ENCODE measurements at regions not wholly inside any gene's neighbourhood (a gene's known extent, or its start where the extent isn't known, plus 50 kb on each side); places are given as distances from the start of the nearest gene placed in this dataset.

DNA sequence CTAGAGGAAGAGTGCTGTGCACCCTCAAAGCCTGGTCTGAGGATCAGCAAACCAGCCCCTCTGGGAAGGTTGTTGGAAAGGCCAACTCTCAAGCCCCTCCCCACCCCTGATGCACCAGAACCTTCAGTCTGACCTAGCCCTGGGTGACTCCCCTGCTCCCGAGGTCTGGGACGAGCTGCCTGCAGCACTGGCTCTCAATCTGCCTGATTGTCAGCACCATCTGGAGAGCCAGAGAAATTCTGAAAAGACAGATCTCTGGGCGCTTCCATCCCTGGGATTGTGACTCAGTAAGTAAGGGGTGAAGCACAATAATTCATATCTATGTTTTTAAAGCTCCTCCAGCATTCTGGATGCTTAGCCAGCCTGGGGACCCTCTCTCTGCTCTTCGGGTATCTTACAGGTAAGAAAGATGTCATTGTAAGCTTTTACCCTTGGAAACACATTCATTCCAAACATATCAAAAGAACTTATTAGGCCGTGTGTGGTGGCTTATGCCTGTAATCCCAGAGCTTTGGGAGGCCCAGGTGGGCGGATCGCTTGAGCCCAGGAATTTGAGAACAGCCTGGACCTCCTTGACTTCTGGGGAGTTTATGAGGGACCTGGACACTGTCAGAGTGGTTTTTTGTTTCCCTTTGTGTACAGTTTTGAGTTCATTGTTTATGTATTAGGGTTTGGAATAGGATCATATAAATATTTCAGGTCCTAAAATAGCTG is 147.5 kb downstream of the KCNJ12 start:
- no peak overlapping the region for H3K4me3 ChIP-seq (ENCODE audit: low read depth, low read length)
- no peak for DNase-seq (ENCODE audit: low read depth)
- TF ChIP-seq, protein P1, sequence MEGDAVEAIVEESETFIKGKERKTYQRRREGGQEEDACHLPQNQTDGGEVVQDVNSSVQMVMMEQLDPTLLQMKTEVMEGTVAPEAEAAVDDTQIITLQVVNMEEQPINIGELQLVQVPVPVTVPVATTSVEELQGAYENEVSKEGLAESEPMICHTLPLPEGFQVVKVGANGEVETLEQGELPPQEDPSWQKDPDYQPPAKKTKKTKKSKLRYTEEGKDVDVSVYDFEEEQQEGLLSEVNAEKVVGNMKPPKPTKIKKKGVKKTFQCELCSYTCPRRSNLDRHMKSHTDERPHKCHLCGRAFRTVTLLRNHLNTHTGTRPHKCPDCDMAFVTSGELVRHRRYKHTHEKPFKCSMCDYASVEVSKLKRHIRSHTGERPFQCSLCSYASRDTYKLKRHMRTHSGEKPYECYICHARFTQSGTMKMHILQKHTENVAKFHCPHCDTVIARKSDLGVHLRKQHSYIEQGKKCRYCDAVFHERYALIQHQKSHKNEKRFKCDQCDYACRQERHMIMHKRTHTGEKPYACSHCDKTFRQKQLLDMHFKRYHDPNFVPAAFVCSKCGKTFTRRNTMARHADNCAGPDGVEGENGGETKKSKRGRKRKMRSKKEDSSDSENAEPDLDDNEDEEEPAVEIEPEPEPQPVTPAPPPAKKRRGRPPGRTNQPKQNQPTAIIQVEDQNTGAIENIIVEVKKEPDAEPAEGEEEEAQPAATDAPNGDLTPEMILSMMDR (IDR thresholded peaks at IDR 0.05; ENCODE audit: control insufficient read depth, extremely low read depth, insufficient read depth): no peak

DNA sequence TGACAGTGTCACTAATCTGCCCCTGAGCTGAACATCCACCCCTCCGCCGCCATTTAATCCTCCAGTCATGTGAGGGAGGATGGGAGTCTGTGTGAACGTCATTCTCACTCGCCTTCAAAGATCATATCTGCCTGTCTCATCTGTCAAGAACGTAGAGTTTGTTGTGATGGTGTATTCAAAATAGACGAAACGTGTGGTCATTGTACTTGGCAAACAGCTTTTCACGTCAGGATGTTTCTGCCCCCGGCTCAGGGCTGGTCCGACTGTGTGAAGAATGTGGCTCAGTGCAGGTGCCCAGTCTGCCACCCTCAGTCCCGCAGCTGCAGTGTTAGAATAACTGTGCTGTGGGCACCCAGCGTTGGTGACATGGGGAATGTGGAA is 148.0 kb downstream of the KCNJ12 start:
- H3K4me3 ChIP-seq (ENCODE audit: low read depth, low read length): no peak overlapping the region
- no peak for DNase-seq (ENCODE audit: low read depth)
- TF ChIP-seq, protein P1 (IDR thresholded peaks at IDR 0.05; ENCODE audit: control insufficient read depth, extremely low read depth, insufficient read depth): no peak

DNA sequence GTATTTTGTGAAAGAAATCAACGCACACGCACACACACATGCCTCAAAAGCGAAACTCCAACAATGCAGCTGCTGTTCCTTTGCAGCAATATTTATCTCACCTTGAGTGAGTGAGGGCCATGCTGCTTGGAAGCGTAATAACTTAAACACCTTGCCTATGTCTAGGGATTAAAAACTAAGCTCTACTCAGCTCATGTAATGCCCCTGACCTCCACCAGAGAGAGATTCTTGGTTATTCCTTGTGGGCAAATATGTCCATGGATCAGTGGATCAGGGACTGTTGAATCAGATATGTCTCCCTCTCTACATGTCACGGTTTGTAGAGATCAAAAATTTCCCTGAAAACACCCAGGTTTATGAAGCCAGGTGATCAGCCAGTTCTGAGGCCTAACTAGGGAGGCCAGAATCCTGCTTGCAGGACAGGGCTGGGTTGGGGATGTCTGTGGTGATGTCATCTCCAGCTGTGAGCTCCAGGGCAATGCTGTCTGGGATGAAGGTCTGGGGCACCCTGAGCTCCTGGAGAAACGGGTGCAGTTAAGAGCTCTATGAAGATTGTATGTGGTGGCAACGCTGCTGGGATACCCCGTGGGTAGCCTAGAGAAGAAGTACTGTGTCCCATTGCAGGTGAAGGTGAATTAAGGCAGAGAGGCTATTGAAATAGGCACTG is 149.4 kb downstream of the KCNJ12 start:
- TF ChIP-seq, protein P1 (IDR thresholded peaks at IDR 0.05; ENCODE audit: control insufficient read depth, extremely low read depth, insufficient read depth): no peak
- no peak overlapping the region for H3K4me3 ChIP-seq (ENCODE audit: low read depth, low read length)
- DNase-seq (ENCODE audit: low read depth): peak; percentile 2

DNA sequence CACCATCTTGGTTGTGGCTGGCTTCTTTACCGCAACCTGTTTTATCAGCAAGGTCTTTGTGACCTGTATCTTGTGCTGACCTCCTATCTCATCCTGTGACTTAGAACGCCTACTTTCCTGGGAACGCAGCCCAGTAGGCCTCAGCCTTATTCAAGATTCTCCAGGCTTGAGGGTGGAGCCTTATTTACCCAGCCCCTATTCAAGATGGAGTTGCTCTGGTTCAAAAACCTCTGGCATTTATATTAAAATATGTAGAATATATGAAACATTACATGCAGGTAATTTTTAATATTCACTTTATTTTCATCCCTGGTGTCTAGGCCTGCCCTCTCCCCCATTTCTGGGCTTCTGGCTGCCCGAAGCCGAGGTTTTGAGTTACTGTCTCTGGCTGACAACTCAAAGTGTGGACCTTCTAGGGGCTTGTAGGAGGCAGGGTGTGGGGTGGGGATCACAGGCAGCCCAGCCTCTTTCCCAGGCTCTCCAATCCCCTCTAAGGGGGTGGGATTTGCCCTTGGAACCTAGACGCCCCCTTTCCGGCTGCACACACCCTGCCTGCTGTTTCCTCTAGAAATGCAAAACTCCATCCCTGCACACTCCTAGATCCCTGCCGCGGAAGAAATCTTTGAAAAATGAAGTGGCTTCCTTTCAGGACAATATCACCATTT is 152.0 kb downstream of the KCNJ12 start:
- no peak overlapping the region for H3K4me3 ChIP-seq (ENCODE audit: low read depth, low read length)
- TF ChIP-seq, protein P1 (IDR thresholded peaks at IDR 0.05; ENCODE audit: control insufficient read depth, extremely low read depth, insufficient read depth): no peak
- DNase-seq (ENCODE audit: low read depth): no peak

DNA sequence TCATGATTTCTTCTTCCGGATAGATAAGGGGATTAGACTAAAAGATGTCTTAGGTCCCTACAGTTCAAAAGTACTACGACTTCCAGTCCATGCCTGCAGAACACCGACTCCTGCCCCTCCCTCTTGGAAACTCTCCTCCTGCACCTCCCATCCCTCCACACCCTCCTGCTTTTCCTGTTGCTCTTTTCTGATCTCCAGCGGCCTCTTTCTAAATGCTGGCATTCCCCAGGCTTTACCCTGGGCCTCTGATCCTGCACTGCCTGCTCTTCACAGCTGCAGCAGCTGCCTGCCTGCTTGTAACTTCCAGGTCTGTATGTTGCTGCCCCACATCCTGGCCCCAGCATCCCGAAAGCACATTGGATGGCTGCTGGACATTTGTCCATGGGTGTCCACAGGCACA is 154.2 kb downstream of the KCNJ12 start:
- TF ChIP-seq, protein P1 (IDR thresholded peaks at IDR 0.05; ENCODE audit: control insufficient read depth, extremely low read depth, insufficient read depth): no peak
- H3K4me3 ChIP-seq (ENCODE audit: low read depth, low read length): no peak overlapping the region
- no peak for DNase-seq (ENCODE audit: low read depth)

DNA sequence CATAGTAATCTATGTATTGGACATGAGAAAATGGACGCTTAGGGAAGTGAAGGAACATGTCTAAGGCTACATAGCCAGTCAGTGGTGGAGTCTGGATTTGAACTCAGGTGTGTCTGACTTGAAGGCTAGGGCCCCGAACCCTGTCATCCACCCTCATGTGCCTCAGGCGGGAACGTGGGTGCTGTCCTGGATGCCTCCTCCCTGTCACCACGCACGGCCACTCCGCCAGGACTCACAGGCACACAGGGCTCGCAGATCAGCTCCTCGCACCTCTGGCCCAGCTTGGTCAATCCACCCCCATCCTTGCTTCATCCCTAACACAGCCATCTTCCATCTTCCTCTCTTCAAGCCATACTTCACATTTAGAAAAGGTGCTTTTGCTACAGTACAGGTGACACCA is 154.7 kb downstream of the KCNJ12 start:
- TF ChIP-seq, protein P1 (IDR thresholded peaks at IDR 0.05; ENCODE audit: control insufficient read depth, extremely low read depth, insufficient read depth): no peak
- no peak for DNase-seq (ENCODE audit: low read depth)

More for the DNA sequence above, 154.7 kb downstream of the KCNJ12 start:
- no peak overlapping the region for H3K4me3 ChIP-seq (ENCODE audit: low read depth, low read length)
